ENCODE measurements at regions not wholly inside any gene's neighbourhood (a gene's known extent, or its start where the extent isn't known, plus 50 kb on each side); places are given as distances from the start of the nearest gene placed in this dataset.

DNA sequence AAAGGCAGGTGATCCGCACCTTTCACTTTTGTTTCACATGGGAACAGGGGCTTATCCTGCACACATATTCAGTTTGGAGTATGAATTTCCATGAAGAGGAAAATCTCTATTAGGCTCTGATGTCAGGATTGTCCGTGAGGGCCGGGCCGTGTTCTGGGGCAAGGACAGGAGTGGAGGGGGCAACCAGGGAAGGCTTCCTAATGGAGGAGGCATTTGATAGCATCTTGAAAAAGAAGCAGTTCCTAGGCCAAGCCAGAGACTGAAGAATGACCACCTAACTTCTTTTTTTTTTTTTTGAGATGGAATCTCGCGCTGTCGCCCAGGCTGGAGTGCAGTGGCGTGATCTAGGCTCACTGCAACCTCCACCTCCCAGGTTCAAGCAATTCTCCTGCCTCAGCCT is 174.2 kb downstream of the SEC14L1 start:
- in situ Hi-C loops (cut with MboI; ENCODE audit: low sequenced_read_pairs, unreplicated experiment) = no loop called here
- TF ChIP-seq, protein P1, sequence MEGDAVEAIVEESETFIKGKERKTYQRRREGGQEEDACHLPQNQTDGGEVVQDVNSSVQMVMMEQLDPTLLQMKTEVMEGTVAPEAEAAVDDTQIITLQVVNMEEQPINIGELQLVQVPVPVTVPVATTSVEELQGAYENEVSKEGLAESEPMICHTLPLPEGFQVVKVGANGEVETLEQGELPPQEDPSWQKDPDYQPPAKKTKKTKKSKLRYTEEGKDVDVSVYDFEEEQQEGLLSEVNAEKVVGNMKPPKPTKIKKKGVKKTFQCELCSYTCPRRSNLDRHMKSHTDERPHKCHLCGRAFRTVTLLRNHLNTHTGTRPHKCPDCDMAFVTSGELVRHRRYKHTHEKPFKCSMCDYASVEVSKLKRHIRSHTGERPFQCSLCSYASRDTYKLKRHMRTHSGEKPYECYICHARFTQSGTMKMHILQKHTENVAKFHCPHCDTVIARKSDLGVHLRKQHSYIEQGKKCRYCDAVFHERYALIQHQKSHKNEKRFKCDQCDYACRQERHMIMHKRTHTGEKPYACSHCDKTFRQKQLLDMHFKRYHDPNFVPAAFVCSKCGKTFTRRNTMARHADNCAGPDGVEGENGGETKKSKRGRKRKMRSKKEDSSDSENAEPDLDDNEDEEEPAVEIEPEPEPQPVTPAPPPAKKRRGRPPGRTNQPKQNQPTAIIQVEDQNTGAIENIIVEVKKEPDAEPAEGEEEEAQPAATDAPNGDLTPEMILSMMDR (IDR thresholded peaks at IDR 0.05; ENCODE audit: borderline replicate concordance, control extremely low read depth, extremely low read depth, insufficient read depth, missing control alignments) = no peak
- DNase-seq (ENCODE audit: low spot score) = no peak

DNA sequence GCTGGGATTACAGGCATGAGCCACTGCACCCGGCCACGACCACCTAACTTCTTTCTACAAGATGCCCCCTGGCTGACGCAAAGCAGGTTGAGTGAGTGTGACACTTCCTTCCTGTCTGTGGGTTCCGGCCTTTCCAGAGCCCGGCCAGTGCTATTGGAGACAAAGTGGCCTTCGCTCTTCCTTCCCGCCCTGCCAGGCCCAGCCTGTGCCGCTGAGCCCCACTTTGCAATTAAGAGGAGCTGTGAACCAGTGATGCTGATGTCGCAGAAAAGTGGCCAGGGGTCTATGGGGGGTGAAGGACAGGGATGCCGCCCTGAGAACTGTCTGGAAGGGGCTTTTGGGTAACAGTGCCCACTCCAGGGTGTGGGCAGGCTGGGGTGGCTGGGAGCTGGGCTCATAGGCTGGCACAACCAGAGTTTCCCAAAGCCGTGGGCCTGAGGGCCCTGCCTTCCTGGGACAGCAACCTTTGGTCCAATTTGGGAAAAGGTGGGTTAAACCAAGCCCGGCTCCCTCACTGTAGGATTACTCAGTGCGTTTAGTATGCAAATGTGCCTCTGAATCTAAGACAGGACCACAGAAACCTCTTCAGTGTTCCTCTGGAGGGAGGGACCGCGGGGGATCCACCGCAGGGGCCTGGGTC is 174.9 kb downstream of the SEC14L1 start:
- no peak for DNase-seq (ENCODE audit: low spot score)
- TF ChIP-seq, protein P1 (IDR thresholded peaks at IDR 0.05; ENCODE audit: borderline replicate concordance, control extremely low read depth, extremely low read depth, insufficient read depth, missing control alignments) = no peak
- in situ Hi-C loops (cut with MboI; ENCODE audit: low sequenced_read_pairs, unreplicated experiment) = no loop called here

DNA sequence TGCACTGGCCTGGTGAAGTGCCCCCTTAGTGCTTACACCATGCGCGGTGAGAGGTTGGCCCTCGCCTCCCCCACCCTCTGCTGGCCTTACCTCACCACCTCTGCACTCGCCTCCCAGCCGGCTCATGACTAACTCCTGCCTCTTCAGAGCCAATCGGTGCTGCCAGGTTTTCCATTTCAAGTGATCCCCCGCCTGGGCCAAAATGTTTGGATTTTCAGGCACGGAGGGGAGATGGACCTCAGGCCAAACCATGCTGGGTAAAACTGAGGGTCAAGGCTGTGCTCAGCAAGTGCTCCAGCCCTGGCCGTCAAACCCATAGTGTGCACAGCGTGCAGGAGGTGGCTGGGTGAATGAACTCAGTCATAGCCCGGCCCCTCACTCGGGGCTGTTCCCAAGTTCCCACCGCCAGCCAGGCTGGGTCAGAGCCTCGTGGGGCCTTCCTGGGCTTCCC is 175.4 kb downstream of the SEC14L1 start:
- TF ChIP-seq, protein P1 (IDR thresholded peaks at IDR 0.05; ENCODE audit: borderline replicate concordance, control extremely low read depth, extremely low read depth, insufficient read depth, missing control alignments) = no peak
- in situ Hi-C loops (cut with MboI; ENCODE audit: low sequenced_read_pairs, unreplicated experiment) = no loop called here
- no peak for DNase-seq (ENCODE audit: low spot score)

DNA sequence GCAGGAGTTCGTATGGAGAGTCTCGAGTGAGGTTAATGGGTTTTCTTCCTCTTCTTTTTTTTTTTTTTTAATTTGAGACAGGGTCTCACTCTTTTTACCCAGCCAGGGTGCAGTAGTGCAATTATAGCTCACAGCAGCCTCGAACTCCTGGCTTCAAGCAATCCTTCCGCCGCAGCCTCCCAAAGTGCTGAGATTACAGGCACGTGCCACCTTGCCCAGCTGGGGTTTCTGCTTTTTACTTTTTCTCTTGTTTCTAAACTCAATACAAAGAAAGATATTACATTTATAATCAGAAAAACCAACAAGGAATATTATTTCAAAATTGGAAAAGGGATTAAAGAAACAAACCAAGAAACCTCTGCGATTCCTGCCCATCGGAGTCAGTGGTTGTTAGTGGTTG is 175.9 kb downstream of the SEC14L1 start:
- no peak for DNase-seq (ENCODE audit: low spot score)
- in situ Hi-C loops (cut with MboI; ENCODE audit: low sequenced_read_pairs, unreplicated experiment) = no loop called here
- TF ChIP-seq, protein P1 (IDR thresholded peaks at IDR 0.05; ENCODE audit: borderline replicate concordance, control extremely low read depth, extremely low read depth, insufficient read depth, missing control alignments) = no peak

DNA sequence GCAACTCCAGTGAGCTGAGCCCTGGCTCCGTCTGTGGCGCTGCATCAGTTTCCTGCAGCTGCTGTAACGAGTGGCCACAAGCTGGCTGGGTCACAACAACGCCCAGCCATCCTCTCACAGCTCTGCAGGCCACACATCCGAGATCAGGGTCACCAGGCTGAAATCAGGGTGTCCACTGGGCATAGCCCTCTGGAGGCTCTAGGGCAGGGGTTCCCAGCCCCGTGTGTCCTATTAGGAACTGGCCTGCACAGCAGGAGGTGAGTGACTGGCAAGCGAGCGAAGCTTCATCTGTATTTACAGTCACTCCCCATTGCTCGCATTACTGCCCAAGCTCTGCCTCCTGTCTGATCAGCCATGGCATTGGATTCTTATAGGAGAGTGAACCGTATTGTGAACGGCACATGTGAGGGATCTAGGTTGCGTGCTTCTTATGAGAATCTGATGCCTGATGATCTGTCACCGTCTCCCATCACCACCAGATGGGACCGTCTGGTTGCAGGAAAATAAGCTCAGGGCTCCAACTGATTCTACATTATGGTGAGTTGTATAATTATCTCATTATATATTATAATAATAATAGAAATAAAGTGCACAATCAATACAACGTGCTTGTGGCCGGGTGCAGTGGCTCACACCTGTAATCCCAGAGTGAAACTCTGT is 176.5 kb downstream of the SEC14L1 start:
- in situ Hi-C loops (cut with MboI; ENCODE audit: low sequenced_read_pairs, unreplicated experiment) = no loop called here
- TF ChIP-seq, protein P1 (IDR thresholded peaks at IDR 0.05; ENCODE audit: borderline replicate concordance, control extremely low read depth, extremely low read depth, insufficient read depth, missing control alignments) = no peak
- no peak for DNase-seq (ENCODE audit: low spot score)

DNA sequence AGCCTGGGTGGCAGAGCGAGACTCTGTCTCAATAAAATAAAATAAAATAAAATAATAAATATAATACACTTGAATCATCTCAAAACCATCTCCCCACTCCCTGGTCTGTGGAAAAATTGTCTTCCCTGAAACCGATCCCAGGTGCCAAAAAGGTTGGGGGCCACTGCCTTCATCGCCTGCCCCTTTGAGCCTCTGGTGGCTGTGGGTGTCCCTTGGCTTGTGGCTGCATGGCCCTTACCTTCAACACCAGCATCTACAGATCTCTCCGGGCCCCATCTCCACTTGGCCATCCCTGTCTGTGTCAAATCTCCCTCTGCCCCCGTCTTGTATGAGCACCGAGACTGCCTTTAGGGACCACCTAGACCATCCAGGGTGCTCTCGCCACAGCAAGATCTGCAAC is 177.3 kb downstream of the SEC14L1 start:
- TF ChIP-seq, protein P1 (IDR thresholded peaks at IDR 0.05; ENCODE audit: borderline replicate concordance, control extremely low read depth, extremely low read depth, insufficient read depth, missing control alignments) = no peak
- DNase-seq (ENCODE audit: low spot score) = no peak
- in situ Hi-C loops (cut with MboI; ENCODE audit: low sequenced_read_pairs, unreplicated experiment) = no loop called here
